Ectodermal cell (in vitro differentiated cells): ENCODE measurements at regions not wholly inside any gene's neighbourhood (a gene's known extent, or its start where the extent isn't known, plus 50 kb on each side); places are given as distances from the start of the nearest gene placed in this dataset.
"Not testable (repeated sequence)": the region's sequence is repeated elsewhere in the genome, so short reads cannot be mapped to it uniquely, and the experiment has no call there.

Experiments
- H3K27ac ChIP-seq: 2 replicates; pipeline ENCODE4 v1.7.0; 2013; ENCODE audit warnings: mild to moderate bottlenecking, low read depth, low read length; ENCODE audit not compliant: insufficient read depth, poor library complexity, severe bottlenecking
- H3K27me3 ChIP-seq: 2 replicates; pipeline ENCODE4 v1.7.0; 2013; ENCODE audit warnings: mild to moderate bottlenecking, low read length; ENCODE audit not compliant: insufficient read depth, control insufficient read depth, poor library complexity, severe bottlenecking
- H3K36me3 ChIP-seq: one replicate; pipeline ENCODE4 v1.7.0; 2013; ENCODE audit warnings: low read length; ENCODE audit not compliant: control insufficient read depth, insufficient read depth
- H3K4me1 ChIP-seq: one replicate; pipeline ENCODE4 v1.7.0; 2013; ENCODE audit warnings: low read length; ENCODE audit not compliant: control insufficient read depth, insufficient read depth
- H3K4me3 ChIP-seq: 2 replicates; pipeline ENCODE4 v1.7.0; 2013; ENCODE audit warnings: low read depth, low read length, control low read depth; ENCODE audit not compliant: insufficient read depth
- H3K9me3 ChIP-seq: 2 replicates; pipeline ENCODE4 v1.7.0; 2013; ENCODE audit warnings: mild to moderate bottlenecking, low read length, moderate library complexity; ENCODE audit not compliant: control insufficient read depth
- WGBS, 2 experiments: methylation state at CpG; one replicate each; pipeline ENCODE4 v1.1.7; 2013; ENCODE audit warnings: missing lambda C conversion rate in 2 of 2; 5-methylcytosine and 5-hydroxymethylcytosine counted together

GRCh38 chr16:76125871-76126270 is 151.3 kb upstream of the CNTNAP4 start:
- H3K36me3 ChIP-seq = no peaks in the 10 kb centered on the region
- no peaks in the 10 kb centered on the region for H3K27me3 ChIP-seq
- H3K4me1 ChIP-seq = no peaks in the 10 kb centered on the region
- H3K4me3 ChIP-seq = no peak overlapping the region
- H3K9me3 ChIP-seq = no peaks in the 10 kb centered on the region
- no peak overlapping the region for H3K27ac ChIP-seq

- H3K27ac ChIP-seq, H3K9me3 ChIP-seq, H3K4me3 ChIP-seq, H3K36me3 ChIP-seq, H3K27me3 ChIP-seq, H3K4me1 ChIP-seq: not testable (repeated sequence)
- 83 to 84% methylated on average over 5 to 6 of the region's 6 CpGs for WGBS, 2 experiments
Measured at GRCh38 chr16:76138056-76138455, 139.1 kb upstream of the CNTNAP4 start.

GRCh38 chr16:76157629-76158028 is 119.6 kb upstream of the CNTNAP4 start:
- Histone ChIP-seq H3K27ac (no peak overlapping the region), H3K27me3 (no peaks in the 10 kb centered on the region), H3K36me3 (no peaks in the 10 kb centered on the region), H3K4me1 (no peaks in the 10 kb centered on the region), H3K4me3 (no peak overlapping the region), H3K9me3 (no peaks in the 10 kb centered on the region)
- WGBS, 2 experiments = 81 to 89% methylated on average over 5 of the region's 5 CpGs

- Histone ChIP-seq H3K9me3 (no peaks in the 10 kb centered on the region), H3K36me3 (no peaks in the 10 kb centered on the region), H3K4me3 (no peak overlapping the region), H3K27ac (no peak overlapping the region), H3K27me3 (no peaks in the 10 kb centered on the region), H3K4me1 (no peaks in the 10 kb centered on the region)
- WGBS, 2 experiments = 92 to 94% methylated on average over 2 of the region's 3 CpGs
Measured at GRCh38 chr16:76162046-76162445, 115.2 kb upstream of the CNTNAP4 start.

- Histone ChIP-seq H3K4me1 (no peaks in the 10 kb centered on the region), H3K27ac (no peak overlapping the region), H3K4me3 (no peak overlapping the region), H3K36me3 (no peaks in the 10 kb centered on the region), H3K9me3 (no peaks in the 10 kb centered on the region), H3K27me3 (no peaks in the 10 kb centered on the region)
- 87 to 94% methylated on average over 1 to 2 of the region's 2 CpGs for WGBS, 2 experiments
Measured at GRCh38 chr16:76164970-76165558, 112.1 kb upstream of the CNTNAP4 start.

- Histone ChIP-seq H3K36me3 (no peaks in the 10 kb centered on the region), H3K27ac (no peak overlapping the region), H3K9me3 (no peaks in the 10 kb centered on the region), H3K4me3 (no peak overlapping the region), H3K27me3 (no peaks in the 10 kb centered on the region), H3K4me1 (no peaks in the 10 kb centered on the region)
- 88 to 98% methylated on average over 1 to 2 of the region's 3 CpGs for WGBS, 2 experiments
Measured at GRCh38 chr16:76175718-76176117, 101.5 kb upstream of the CNTNAP4 start.

GRCh38 chr16:76176153-76176552 is 101.0 kb upstream of the CNTNAP4 start:
- Histone ChIP-seq H3K27me3 (no peaks in the 10 kb centered on the region), H3K9me3 (no peaks in the 10 kb centered on the region), H3K4me1 (no peaks in the 10 kb centered on the region), H3K27ac (no peak overlapping the region), H3K36me3 (no peaks in the 10 kb centered on the region), H3K4me3 (no peak overlapping the region)
- 88 to 92% methylated on average over 3 to 4 of the region's 4 CpGs for WGBS, 2 experiments

- Histone ChIP-seq H3K27ac (no peak overlapping the region), H3K27me3 (no peaks in the 10 kb centered on the region), H3K4me3 (no peak overlapping the region), H3K4me1 (no peaks in the 10 kb centered on the region), H3K9me3 (no peaks in the 10 kb centered on the region), H3K36me3 (no peaks in the 10 kb centered on the region)
- WGBS, 2 experiments = 94 to 95% methylated on average over 4 of the region's 4 CpGs
Measured at GRCh38 chr16:76176616-76177015, 100.6 kb upstream of the CNTNAP4 start.

- Histone ChIP-seq H3K27ac (no peak overlapping the region), H3K4me1 (no peaks in the 10 kb centered on the region), H3K9me3 (no peaks in the 10 kb centered on the region), H3K27me3 (no peaks in the 10 kb centered on the region), H3K36me3 (no peaks in the 10 kb centered on the region), H3K4me3 (no peak overlapping the region)
- 95 to 96% methylated on average over 3 of the region's 3 CpGs for WGBS, 2 experiments
Measured at GRCh38 chr16:76182041-76182635, 95.1 kb upstream of the CNTNAP4 start.

GRCh38 chr16:76183647-76184046 is 93.6 kb upstream of the CNTNAP4 start:
- Histone ChIP-seq H3K27me3 (no peaks in the 10 kb centered on the region), H3K9me3 (no peaks in the 10 kb centered on the region), H3K27ac (no peak overlapping the region), H3K4me3 (no peak overlapping the region), H3K36me3 (no peaks in the 10 kb centered on the region), H3K4me1 (no peaks in the 10 kb centered on the region)
- WGBS, 2 experiments = 75 to 77% methylated on average over 1 of the region's 1 CpG

GRCh38 chr16:76190057-76190456 is 87.1 kb upstream of the CNTNAP4 start:
- 95 to 100% methylated on average over 1 of the region's 2 CpGs for WGBS, 2 experiments

More at GRCh38 chr16:76190057-76190456, 87.1 kb upstream of the CNTNAP4 start:
- no peak overlapping the region for H3K4me3 ChIP-seq
- no peaks in the 10 kb centered on the region for H3K27me3 ChIP-seq
- H3K27ac ChIP-seq = no peak overlapping the region
- no peaks in the 10 kb centered on the region for H3K4me1 ChIP-seq
- H3K36me3 ChIP-seq = no peaks in the 10 kb centered on the region
- H3K9me3 ChIP-seq = no peaks in the 10 kb centered on the region
